HEK293T (cell line): ENCODE measurements at regions not wholly inside any gene's neighbourhood (a gene's known extent, or its start where the extent isn't known, plus 50 kb on each side); places are given as distances from the start of the nearest gene placed in this dataset.

Experiments
- ARNT ChIP-seq: fragments of 450-650 bp; IDR thresholded peaks from 2 replicates; pipeline ENCODE4 v1.6.1; 2017; ENCODE audit warnings: mild to moderate bottlenecking
- ELF4 ChIP-seq: fragments of 450-650 bp; IDR thresholded peaks from 2 replicates; pipeline ENCODE4 v1.6.1; 2017; ENCODE audit warnings: antibody characterized with exemption
- FOXA1 ChIP-seq: fragments of 450-650 bp; IDR thresholded peaks from 2 replicates; pipeline ENCODE4 v1.6.1; 2016; ENCODE audit warnings: mild to moderate bottlenecking
- FOXM1 ChIP-seq: fragments of 450-650 bp; IDR thresholded peaks from 2 replicates; pipeline ENCODE4 v1.6.1; 2017; ENCODE audit warnings: mild to moderate bottlenecking, borderline replicate concordance
- HDGF ChIP-seq: fragments of 450-650 bp; IDR thresholded peaks from 2 replicates; pipeline ENCODE4 v1.6.1; 2017; ENCODE audit warnings: antibody characterized with exemption, borderline replicate concordance
- L3MBTL2 ChIP-seq: fragments of 450-650 bp; conservative IDR thresholded peaks from 2 replicates; pipeline ENCODE4 v1.6.1; 2016; ENCODE audit warnings: mild to moderate bottlenecking
- LEF1 ChIP-seq: fragments of 450-650 bp; IDR thresholded peaks from 2 replicates; pipeline ENCODE4 v1.6.1; 2017; ENCODE audit warnings: mild to moderate bottlenecking, borderline replicate concordance
- NFRKB ChIP-seq: fragments of 450-650 bp; IDR thresholded peaks from 2 replicates; pipeline ENCODE4 v1.6.1; 2016; ENCODE audit warnings: mild to moderate bottlenecking, moderate library complexity
- SP1 ChIP-seq: fragments of 450-650 bp; IDR thresholded peaks from 2 replicates; pipeline ENCODE4 v1.6.1; 2017
- SUZ12 ChIP-seq: fragments of 450-650 bp; IDR thresholded peaks from 2 replicates; pipeline ENCODE4 v1.6.1; 2016; ENCODE audit warnings: mild to moderate bottlenecking
- TARDBP ChIP-seq: fragments of 450-650 bp; IDR thresholded peaks from 2 replicates; pipeline ENCODE4 v1.6.1; 2016
- ZNF384 ChIP-seq: fragments of 450-650 bp; IDR thresholded peaks from 2 replicates; pipeline ENCODE4 v1.6.1; 2016
- TF ChIP-seq, protein P1 (sequence below): fragments of 450-650 bp; IDR thresholded peaks from 2 replicates; pipeline ENCODE4 v1.6.1; 2016

DNA sequence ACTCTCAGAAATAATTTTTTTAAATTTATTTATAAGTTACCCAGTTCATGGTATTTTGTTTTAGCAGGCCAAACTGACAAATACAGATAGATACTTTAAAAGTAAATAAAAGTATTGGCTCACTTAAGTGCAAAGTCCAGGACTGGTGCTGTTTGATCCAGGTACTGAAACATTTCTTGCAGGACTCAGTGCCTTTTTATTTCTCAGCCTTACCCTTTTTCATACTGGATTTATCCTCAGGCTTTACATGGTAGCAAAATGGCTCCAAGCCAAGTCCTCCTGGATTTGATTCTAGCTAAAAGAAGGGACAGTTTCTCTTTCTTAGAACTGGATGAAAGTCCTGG, 83.8 kb downstream of the DIRAS3 start:
- no peak for TF ChIP-seq SP1
- no peak for TF ChIP-seq SUZ12
- no peak for TF ChIP-seq NFRKB
- no peak for TF ChIP-seq ELF4
- TF ChIP-seq, protein P1, sequence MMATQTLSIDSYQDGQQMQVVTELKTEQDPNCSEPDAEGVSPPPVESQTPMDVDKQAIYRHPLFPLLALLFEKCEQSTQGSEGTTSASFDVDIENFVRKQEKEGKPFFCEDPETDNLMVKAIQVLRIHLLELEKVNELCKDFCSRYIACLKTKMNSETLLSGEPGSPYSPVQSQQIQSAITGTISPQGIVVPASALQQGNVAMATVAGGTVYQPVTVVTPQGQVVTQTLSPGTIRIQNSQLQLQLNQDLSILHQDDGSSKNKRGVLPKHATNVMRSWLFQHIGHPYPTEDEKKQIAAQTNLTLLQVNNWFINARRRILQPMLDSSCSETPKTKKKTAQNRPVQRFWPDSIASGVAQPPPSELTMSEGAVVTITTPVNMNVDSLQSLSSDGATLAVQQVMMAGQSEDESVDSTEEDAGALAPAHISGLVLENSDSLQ, result no peak
- no peak for TF ChIP-seq L3MBTL2
- no peak for TF ChIP-seq HDGF
- TF ChIP-seq TARDBP, result no peak
- TF ChIP-seq ARNT, result no peak
- no peak for TF ChIP-seq ZNF384
- TF ChIP-seq FOXM1, result no peak
- TF ChIP-seq LEF1, result no peak
- no peak for TF ChIP-seq FOXA1
